ENCODE measurements at regions not wholly inside any gene's neighbourhood (a gene's known extent, or its start where the extent isn't known, plus 50 kb on each side); places are given as distances from the start of the nearest gene placed in this dataset.

- no peak for DNase-seq (ENCODE audit: low read depth)
- ChIA-PET CTCF (interaction anchor here (1.2 kb wide), 1 partner anchor 17 kb away, joined by 3 read pairs; no protein-coding TSS in a partner anchor), POLR2A (no interaction called here)
- Histone ChIP-seq H3K36me3 (ENCODE audit: control insufficient read depth, insufficient read depth, low read length) (no peaks in the 10 kb centered on the region), H3K4me3 (ENCODE audit: low read depth, low read length) (no peak overlapping the region), H3K27me3 (ENCODE audit: control insufficient read depth, insufficient read depth, low read length) (no peaks in the 10 kb centered on the region)
- no peak for TF ChIP-seq CTCF (IDR thresholded peaks at IDR 0.05; ENCODE audit: insufficient read depth, low read depth, low read length)
Measured at GRCh38 chr14:89486961-89487360, 69.9 kb upstream of the FOXN3 start.

- DNase-seq (ENCODE audit: low read depth): no peak
- Histone ChIP-seq H3K36me3 (ENCODE audit: control insufficient read depth, insufficient read depth, low read length) (no peaks in the 10 kb centered on the region), H3K4me3 (ENCODE audit: low read depth, low read length) (no peak overlapping the region), H3K27me3 (ENCODE audit: control insufficient read depth, insufficient read depth, low read length) (no peaks in the 10 kb centered on the region)
- ChIA-PET CTCF (interaction anchor here (1.2 kb wide), 1 partner anchor 18 kb away, joined by 3 read pairs; no protein-coding TSS in a partner anchor), POLR2A (no interaction called here)
- TF ChIP-seq CTCF (IDR thresholded peaks at IDR 0.05; ENCODE audit: insufficient read depth, low read depth, low read length): no peak
Measured at GRCh38 chr14:89486505-89486904, 69.5 kb upstream of the FOXN3 start.

GRCh38 chr14:89485264-89485663 lies 68.2 kb upstream of the FOXN3 start:
- no peak overlapping the region for H3K4me3 ChIP-seq (ENCODE audit: low read depth, low read length)
- POLR2A ChIA-PET: no interaction called here
- CTCF ChIA-PET: interaction anchor here (1.0 kb wide), 1 partner anchor 11 kb away, joined by 3 read pairs; no protein-coding TSS in a partner anchor
- TF ChIP-seq CTCF (IDR thresholded peaks at IDR 0.05; ENCODE audit: insufficient read depth, low read depth, low read length): no peak
- DNase-seq (ENCODE audit: low read depth): no peak
- H3K36me3 ChIP-seq (ENCODE audit: control insufficient read depth, insufficient read depth, low read length): no peaks in the 10 kb centered on the region
- no peaks in the 10 kb centered on the region for H3K27me3 ChIP-seq (ENCODE audit: control insufficient read depth, insufficient read depth, low read length)

GRCh38 chr14:89484051-89484844 lies 67.2 kb upstream of the FOXN3 start:
- DNase-seq (ENCODE audit: low read depth): no peak
- TF ChIP-seq CTCF (IDR thresholded peaks at IDR 0.05; ENCODE audit: insufficient read depth, low read depth, low read length): no peak
- CTCF ChIA-PET: no interaction called here
- H3K4me3 ChIP-seq (ENCODE audit: low read depth, low read length): no peak overlapping the region
- no peaks in the 10 kb centered on the region for H3K36me3 ChIP-seq (ENCODE audit: control insufficient read depth, insufficient read depth, low read length)
- no peaks in the 10 kb centered on the region for H3K27me3 ChIP-seq (ENCODE audit: control insufficient read depth, insufficient read depth, low read length)
- POLR2A ChIA-PET: no interaction called here

- CTCF ChIA-PET: no interaction called here
- Histone ChIP-seq H3K27me3 (ENCODE audit: control insufficient read depth, insufficient read depth, low read length) (no peaks in the 10 kb centered on the region), H3K4me3 (ENCODE audit: low read depth, low read length) (no peak overlapping the region), H3K36me3 (ENCODE audit: control insufficient read depth, insufficient read depth, low read length) (no peaks in the 10 kb centered on the region)
- TF ChIP-seq CTCF (IDR thresholded peaks at IDR 0.05; ENCODE audit: insufficient read depth, low read depth, low read length): no peak
- no peak for DNase-seq (ENCODE audit: low read depth)
- POLR2A ChIA-PET: no interaction called here
Measured at GRCh38 chr14:89481196-89481595, 64.2 kb upstream of the FOXN3 start.
